ENCODE measurements at regions not wholly inside any gene's neighbourhood (a gene's known extent, or its start where the extent isn't known, plus 50 kb on each side); places are given as distances from the start of the nearest gene placed in this dataset.
"Not testable (repeated sequence)": the region's sequence is repeated elsewhere in the genome, so short reads cannot be mapped to it uniquely, and the experiment has no call there.

DNA sequence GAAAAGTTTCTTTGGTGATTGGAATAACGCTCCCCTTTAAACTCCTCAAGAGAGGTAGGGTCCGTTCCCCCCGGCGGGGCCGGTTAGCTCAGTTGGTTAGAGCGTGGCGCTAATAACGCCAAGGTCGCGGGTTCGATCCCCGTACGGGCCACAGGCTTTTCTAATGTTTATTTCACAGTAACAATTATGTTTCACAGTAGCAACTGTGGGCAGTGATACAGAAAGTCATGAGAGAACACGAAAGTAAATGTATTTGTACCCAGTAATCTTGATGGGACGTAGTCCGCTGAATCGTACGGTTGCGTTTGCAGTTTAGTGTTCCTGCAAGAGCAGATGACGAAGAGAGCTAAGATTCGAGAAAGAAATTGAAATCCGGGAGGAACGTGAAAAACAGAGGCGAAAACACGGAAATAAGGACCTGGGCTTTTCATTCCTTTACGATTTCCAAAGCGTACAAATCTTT is 505.5 kb downstream of the PRIM2 start:
- TF ChIP-seq, protein P1, sequence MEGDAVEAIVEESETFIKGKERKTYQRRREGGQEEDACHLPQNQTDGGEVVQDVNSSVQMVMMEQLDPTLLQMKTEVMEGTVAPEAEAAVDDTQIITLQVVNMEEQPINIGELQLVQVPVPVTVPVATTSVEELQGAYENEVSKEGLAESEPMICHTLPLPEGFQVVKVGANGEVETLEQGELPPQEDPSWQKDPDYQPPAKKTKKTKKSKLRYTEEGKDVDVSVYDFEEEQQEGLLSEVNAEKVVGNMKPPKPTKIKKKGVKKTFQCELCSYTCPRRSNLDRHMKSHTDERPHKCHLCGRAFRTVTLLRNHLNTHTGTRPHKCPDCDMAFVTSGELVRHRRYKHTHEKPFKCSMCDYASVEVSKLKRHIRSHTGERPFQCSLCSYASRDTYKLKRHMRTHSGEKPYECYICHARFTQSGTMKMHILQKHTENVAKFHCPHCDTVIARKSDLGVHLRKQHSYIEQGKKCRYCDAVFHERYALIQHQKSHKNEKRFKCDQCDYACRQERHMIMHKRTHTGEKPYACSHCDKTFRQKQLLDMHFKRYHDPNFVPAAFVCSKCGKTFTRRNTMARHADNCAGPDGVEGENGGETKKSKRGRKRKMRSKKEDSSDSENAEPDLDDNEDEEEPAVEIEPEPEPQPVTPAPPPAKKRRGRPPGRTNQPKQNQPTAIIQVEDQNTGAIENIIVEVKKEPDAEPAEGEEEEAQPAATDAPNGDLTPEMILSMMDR (conservative IDR thresholded peaks at IDR 0.05; ENCODE audit: low read depth) = no peak
- CTCF ChIA-PET = no interaction called here
- no peak for DNase-seq (ENCODE audit: low spot score)

GRCh38 chr6:57837622-57838209 is 520.3 kb downstream of the PRIM2 start:
- H3K27ac ChIP-seq; DNase-seq (ENCODE audit: low spot score); CTCF ChIA-PET; POLR2A ChIA-PET (ENCODE audit: low non-redundant PET): not testable (repeated sequence)

More for the DNA sequence above, 505.5 kb downstream of the PRIM2 start:
- H3K27ac ChIP-seq = no peak overlapping the region
- POLR2A ChIA-PET (ENCODE audit: low non-redundant PET) = no interaction called here

GRCh38 chr6:57841551-57841950 is 524.1 kb downstream of the PRIM2 start:
- H3K27ac ChIP-seq; POLR2A ChIA-PET (ENCODE audit: low non-redundant PET); DNase-seq (ENCODE audit: low spot score); CTCF ChIA-PET: not testable (repeated sequence)

GRCh38 chr6:57853745-57854407 is 536.4 kb downstream of the PRIM2 start:
- POLR2A ChIA-PET (ENCODE audit: low non-redundant PET); H3K27ac ChIP-seq; CTCF ChIA-PET: not testable (repeated sequence)
- peak; percentile 11 for DNase-seq (ENCODE audit: low spot score)

- DNase-seq (ENCODE audit: low spot score); CTCF ChIA-PET; H3K27ac ChIP-seq; POLR2A ChIA-PET (ENCODE audit: low non-redundant PET): not testable (repeated sequence)
Observed at GRCh38 chr6:57860481-57861315, 543.3 kb downstream of the PRIM2 start.

GRCh38 chr6:57870083-57870482 is 552.7 kb downstream of the PRIM2 start:
- H3K27ac ChIP-seq; CTCF ChIA-PET; POLR2A ChIA-PET (ENCODE audit: low non-redundant PET); DNase-seq (ENCODE audit: low spot score): not testable (repeated sequence)

DNA sequence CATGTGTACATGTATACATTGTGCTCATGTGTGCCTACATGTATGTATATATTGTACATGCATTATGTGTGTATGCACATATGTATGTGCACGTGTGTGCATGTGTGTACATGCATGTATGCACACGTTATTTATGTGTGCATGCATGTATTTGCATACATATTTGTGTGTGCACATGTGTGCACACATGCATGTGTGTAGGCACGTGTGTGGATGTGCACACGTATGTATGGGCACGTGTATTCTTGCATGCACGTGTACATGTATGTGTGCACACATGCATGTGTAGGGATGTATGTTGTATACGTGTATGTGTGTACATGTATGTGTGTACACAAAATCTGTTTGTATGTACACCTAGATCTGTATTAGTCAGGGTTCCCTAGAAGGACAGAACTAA is 556.0 kb downstream of the PRIM2 start:
- H3K27ac ChIP-seq; CTCF ChIA-PET; POLR2A ChIA-PET (ENCODE audit: low non-redundant PET); DNase-seq (ENCODE audit: low spot score): not testable (repeated sequence)

DNA sequence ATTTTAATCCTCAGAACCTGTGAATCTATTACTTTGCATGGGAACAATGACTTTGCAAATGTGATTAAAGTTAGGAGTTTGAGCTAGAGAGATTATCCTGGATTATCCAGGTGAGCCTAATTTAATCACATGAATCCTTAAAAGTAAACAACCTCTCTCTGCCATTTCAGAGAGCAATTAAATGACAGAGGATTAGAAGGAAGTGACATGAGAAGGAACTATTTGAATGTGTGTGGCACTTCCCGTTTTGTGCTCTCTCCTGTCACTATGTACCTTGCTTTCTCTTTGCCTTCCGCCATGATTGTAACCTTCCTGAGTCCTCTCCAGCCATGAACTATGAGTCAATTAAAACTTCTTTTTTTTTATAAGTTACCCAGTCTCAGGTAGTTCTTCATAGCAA is 559.2 kb downstream of the PRIM2 start:
- DNase-seq (ENCODE audit: low spot score); CTCF ChIA-PET; H3K27ac ChIP-seq; POLR2A ChIA-PET (ENCODE audit: low non-redundant PET): not testable (repeated sequence)

DNA sequence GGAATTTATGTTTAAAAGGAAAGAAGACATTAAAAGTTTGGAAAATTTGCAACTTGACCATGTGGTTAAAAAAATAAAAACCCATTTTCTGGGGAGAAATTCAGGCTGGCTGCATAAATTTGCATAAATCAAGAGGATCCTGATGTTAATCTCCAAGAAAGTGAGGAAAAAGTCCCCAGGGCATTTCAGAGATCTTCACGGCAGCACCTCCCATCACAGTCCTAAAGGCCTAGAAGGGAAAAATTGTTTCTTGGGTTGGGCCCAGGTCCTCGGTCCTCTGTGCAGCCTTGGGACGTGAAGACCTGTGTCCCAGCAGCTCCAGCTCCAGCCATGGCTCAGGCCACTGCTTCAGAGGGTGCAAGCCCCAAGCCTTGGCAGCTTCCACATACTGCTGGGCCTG is 560.3 kb downstream of the PRIM2 start:
- H3K27ac ChIP-seq; CTCF ChIA-PET; DNase-seq (ENCODE audit: low spot score); POLR2A ChIA-PET (ENCODE audit: low non-redundant PET): not testable (repeated sequence)

GRCh38 chr6:57878792-57879191 is 561.4 kb downstream of the PRIM2 start:
- DNase-seq (ENCODE audit: low spot score); CTCF ChIA-PET; POLR2A ChIA-PET (ENCODE audit: low non-redundant PET); H3K27ac ChIP-seq: not testable (repeated sequence)

GRCh38 chr6:57898850-57899249 is 581.4 kb downstream of the PRIM2 start:
- CTCF ChIA-PET; H3K27ac ChIP-seq; POLR2A ChIA-PET (ENCODE audit: low non-redundant PET); DNase-seq (ENCODE audit: low spot score): not testable (repeated sequence)

GRCh38 chr6:57900687-57901399 is 583.4 kb downstream of the PRIM2 start:
- POLR2A ChIA-PET (ENCODE audit: low non-redundant PET); DNase-seq (ENCODE audit: low spot score); CTCF ChIA-PET; H3K27ac ChIP-seq: not testable (repeated sequence)

GRCh38 chr6:57901445-57901844 is 584.0 kb downstream of the PRIM2 start:
- DNase-seq (ENCODE audit: low spot score); CTCF ChIA-PET; POLR2A ChIA-PET (ENCODE audit: low non-redundant PET); H3K27ac ChIP-seq: not testable (repeated sequence)

GRCh38 chr6:57904356-57904755 is 586.9 kb downstream of the PRIM2 start:
- H3K27ac ChIP-seq; DNase-seq (ENCODE audit: low spot score); POLR2A ChIA-PET (ENCODE audit: low non-redundant PET); CTCF ChIA-PET: not testable (repeated sequence)

DNA sequence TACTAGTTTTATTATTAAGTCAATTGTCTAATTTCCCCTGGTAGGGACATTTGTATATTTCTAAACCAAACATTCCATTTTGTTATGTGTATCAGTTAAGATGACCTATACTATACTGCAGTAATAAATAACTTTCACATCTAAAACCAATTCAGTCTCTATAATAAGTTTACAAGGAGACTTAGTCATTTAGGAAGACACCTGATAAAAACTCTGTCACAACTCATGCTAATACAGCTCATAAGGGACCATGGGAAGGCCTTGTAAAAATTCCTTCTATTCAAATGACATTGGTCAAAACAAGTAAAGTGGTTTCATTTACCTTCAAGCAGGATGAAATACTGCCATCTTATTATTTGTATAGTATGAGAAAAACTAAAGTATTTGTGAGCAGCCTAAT is 597.9 kb downstream of the PRIM2 start:
- DNase-seq (ENCODE audit: low spot score); CTCF ChIA-PET; POLR2A ChIA-PET (ENCODE audit: low non-redundant PET); H3K27ac ChIP-seq: not testable (repeated sequence)

DNA sequence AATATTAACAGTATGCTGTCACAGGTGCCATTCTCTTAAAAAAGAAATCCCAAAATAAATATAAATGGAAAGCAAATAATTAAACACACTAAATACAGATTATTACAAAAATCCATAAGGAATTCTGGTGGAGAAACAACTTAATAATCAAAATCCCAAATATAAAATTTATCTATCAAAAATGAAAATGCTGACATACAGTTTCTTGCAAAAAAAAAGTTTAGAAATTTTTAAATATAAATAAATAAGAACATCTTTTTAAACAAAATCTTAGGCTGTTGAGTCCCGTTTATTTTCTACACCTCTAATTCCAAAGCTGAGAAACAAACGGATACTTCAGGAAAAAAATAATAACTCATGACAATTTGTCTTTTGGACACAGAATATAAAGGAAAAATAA is 625.5 kb downstream of the PRIM2 start:
- DNase-seq (ENCODE audit: low spot score); CTCF ChIA-PET; POLR2A ChIA-PET (ENCODE audit: low non-redundant PET); H3K27ac ChIP-seq: not testable (repeated sequence)

All from RWPE1 (cell line).